ENCODE measurements at regions not wholly inside any gene's neighbourhood (a gene's known extent, or its start where the extent isn't known, plus 50 kb on each side); places are given as distances from the start of the nearest gene placed in this dataset.

GRCh38 chr5:23033864-23034263 lies 180.7 kb upstream of the CDH12 start:
- TF ChIP-seq CTCF (IDR thresholded peaks at IDR 0.05; ENCODE audit: insufficient read depth, low read length, poor library complexity, severe bottlenecking) (no peak), EZH2phosphoT487 (conservative IDR thresholded peaks at IDR 0.05; ENCODE audit: low read length) (no peak)

Measured in SU-DHL-6 (cell line).